ENCODE measurements at regions not wholly inside any gene's neighbourhood (a gene's known extent, or its start where the extent isn't known, plus 50 kb on each side); places are given as distances from the start of the nearest gene placed in this dataset.

- ChIA-PET CTCF (interaction anchor here (1.3 to 1.9 kb wide), 2 partner anchors 56 to 116 kb away, joined by 5 to 13 read pairs; no protein-coding TSS in a partner anchor), POLR2A (no interaction called here)
- ATAC-seq (no peak), DNase-seq (ENCODE audit: low spot score) (no peak)
- Mint-ChIP-seq H3K4me3 (no peak overlapping the region), H3K9me3 (peaks cover 38% of the 10 kb centered on the region), H3K4me1 (peaks cover 39% of the 10 kb centered on the region), H3K27ac (peak overlapping the region; percentile 13; the same call in 1 of the 2 replicates), H3K27me3 (ENCODE audit: low read depth) (peaks cover 2% of the 10 kb centered on the region; the same call in 1 of the 2 replicates), H3K36me3 (peaks cover 27% of the 10 kb centered on the region)
- no peak for TF ChIP-seq CREB1 (CRISPR knock-in tag; IDR thresholded peaks at IDR 0.05)
- no peak for TF ChIP-seq ETV6 (CRISPR knock-in tag; IDR thresholded peaks at IDR 0.05)
- TF ChIP-seq ZBTB43 (CRISPR knock-in tag; IDR thresholded peaks at IDR 0.05) = no peak
- TF ChIP-seq SMAD3 (CRISPR knock-in tag; IDR thresholded peaks at IDR 0.05; ENCODE audit: borderline replicate concordance) = no peak
- no peak for TF ChIP-seq USF1 (CRISPR knock-in tag; IDR thresholded peaks at IDR 0.05)
- TF ChIP-seq AFF4 (CRISPR knock-in tag; IDR thresholded peaks at IDR 0.05; ENCODE audit: borderline replicate concordance) = no peak
These were observed 236.6 kb upstream of the CHD6 start for GRCh38 chr20:41854765-41855164.

- H3K9me3 Mint-ChIP-seq = peaks cover 28% of the 10 kb centered on the region
- no peak for TF ChIP-seq E2F1 (CRISPR knock-in tag; IDR thresholded peaks at IDR 0.05)
- TF ChIP-seq ZNF396 (CRISPR knock-in tag; IDR thresholded peaks at IDR 0.05; ENCODE audit: borderline replicate concordance) = no peak
- TF ChIP-seq ATF1 (CRISPR knock-in tag; IDR thresholded peaks at IDR 0.05) = no peak
- TF ChIP-seq ZNF263 (CRISPR knock-in tag; IDR thresholded peaks at IDR 0.05; ENCODE audit: low read depth) = no peak
- no peak for TF ChIP-seq ARID4B (CRISPR knock-in tag; IDR thresholded peaks at IDR 0.05; ENCODE audit: borderline replicate concordance)
- TF ChIP-seq HMGA2 (CRISPR knock-in tag; IDR thresholded peaks at IDR 0.05) = no peak
- no peak for TF ChIP-seq NR2C2 (CRISPR knock-in tag; IDR thresholded peaks at IDR 0.05)
- no peak for TF ChIP-seq ZNF121 (CRISPR knock-in tag; IDR thresholded peaks at IDR 0.05)
- TF ChIP-seq SMAD3 (CRISPR knock-in tag; IDR thresholded peaks at IDR 0.05; ENCODE audit: borderline replicate concordance) = no peak
- ATAC-seq (no peak), DNase-seq (ENCODE audit: low spot score) (no peak)
- H3K4me1 Mint-ChIP-seq = peaks cover 39% of the 10 kb centered on the region
- CTCF ChIA-PET = interaction anchor here (0.7 to 1.9 kb wide), 4 partner anchors 12 to 119 kb away, joined by 4 to 13 read pairs (median 5); no protein-coding TSS in a partner anchor
- H3K27ac Mint-ChIP-seq = no peak overlapping the region
- H3K36me3 Mint-ChIP-seq = peaks cover 20% of the 10 kb centered on the region
- POLR2A ChIA-PET = no interaction called here
- no peaks in the 10 kb centered on the region for H3K27me3 Mint-ChIP-seq (ENCODE audit: low read depth)
- no peak overlapping the region for H3K4me3 Mint-ChIP-seq
These were observed 235.6 kb upstream of the CHD6 start for GRCh38 chr20:41853806-41854205.
